ENCODE measurements at regions not wholly inside any gene's neighbourhood (a gene's known extent, or its start where the extent isn't known, plus 50 kb on each side); places are given as distances from the start of the nearest gene placed in this dataset.

DNA sequence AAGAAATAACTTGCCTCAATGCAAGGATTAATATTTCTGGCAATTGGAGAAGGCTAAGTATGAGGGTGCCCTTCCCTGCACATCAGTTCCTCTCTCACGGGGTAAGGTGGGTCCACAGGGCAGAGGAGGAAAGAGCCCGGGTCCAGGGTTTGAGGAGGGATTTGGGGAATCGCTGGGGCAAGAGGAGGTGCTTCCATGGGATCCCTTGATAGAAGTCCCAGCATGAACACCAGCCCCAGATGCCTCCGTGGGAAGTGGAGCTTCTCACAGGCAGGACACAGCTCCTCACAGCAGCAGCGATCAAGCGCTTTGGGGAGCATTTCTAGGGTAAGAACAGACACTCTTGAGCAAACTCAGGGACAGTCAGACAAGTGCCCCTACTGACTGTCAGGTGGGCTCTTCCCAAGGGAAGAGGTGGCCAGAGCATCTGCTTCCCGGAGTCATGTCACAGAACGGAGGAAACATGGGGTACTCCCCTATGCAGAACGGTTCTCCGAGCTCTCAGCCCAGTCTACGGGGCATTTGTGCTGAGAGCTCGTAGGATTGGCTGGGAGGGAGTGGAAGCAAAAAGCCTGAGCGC lies 218.9 kb upstream of the ARL4C start:
- TF ChIP-seq, protein P1, sequence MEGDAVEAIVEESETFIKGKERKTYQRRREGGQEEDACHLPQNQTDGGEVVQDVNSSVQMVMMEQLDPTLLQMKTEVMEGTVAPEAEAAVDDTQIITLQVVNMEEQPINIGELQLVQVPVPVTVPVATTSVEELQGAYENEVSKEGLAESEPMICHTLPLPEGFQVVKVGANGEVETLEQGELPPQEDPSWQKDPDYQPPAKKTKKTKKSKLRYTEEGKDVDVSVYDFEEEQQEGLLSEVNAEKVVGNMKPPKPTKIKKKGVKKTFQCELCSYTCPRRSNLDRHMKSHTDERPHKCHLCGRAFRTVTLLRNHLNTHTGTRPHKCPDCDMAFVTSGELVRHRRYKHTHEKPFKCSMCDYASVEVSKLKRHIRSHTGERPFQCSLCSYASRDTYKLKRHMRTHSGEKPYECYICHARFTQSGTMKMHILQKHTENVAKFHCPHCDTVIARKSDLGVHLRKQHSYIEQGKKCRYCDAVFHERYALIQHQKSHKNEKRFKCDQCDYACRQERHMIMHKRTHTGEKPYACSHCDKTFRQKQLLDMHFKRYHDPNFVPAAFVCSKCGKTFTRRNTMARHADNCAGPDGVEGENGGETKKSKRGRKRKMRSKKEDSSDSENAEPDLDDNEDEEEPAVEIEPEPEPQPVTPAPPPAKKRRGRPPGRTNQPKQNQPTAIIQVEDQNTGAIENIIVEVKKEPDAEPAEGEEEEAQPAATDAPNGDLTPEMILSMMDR (IDR thresholded peaks at IDR 0.05; ENCODE audit: poor library complexity, severe bottlenecking) = no peak
- no peak for TF ChIP-seq EP300 (conservative IDR thresholded peaks at IDR 0.05; ENCODE audit: poor library complexity, severe bottlenecking)
- no peak for TF ChIP-seq SMC3 (conservative IDR thresholded peaks at IDR 0.05; ENCODE audit: poor library complexity)
- TF ChIP-seq POLR2AphosphoS5 (IDR thresholded peaks at IDR 0.05) = no peak
- TF ChIP-seq MXI1 (conservative IDR thresholded peaks at IDR 0.05; ENCODE audit: poor library complexity, severe bottlenecking) = no peak
- no peak for TF ChIP-seq RAD21 (conservative IDR thresholded peaks at IDR 0.05)
- TF ChIP-seq EZH2 (IDR thresholded peaks at IDR 0.05; ENCODE audit: borderline replicate concordance, insufficient read depth, low read length, poor library complexity, severe bottlenecking) = no peak
